ENCODE measurements at regions not wholly inside any gene's neighbourhood (a gene's known extent, or its start where the extent isn't known, plus 50 kb on each side); places are given as distances from the start of the nearest gene placed in this dataset.

- Histone ChIP-seq H4K20me1 (ENCODE audit: insufficient read depth, low read length) (no peaks in the 10 kb centered on the region), H3K27ac (ENCODE audit: insufficient read depth, low read length) (no peak overlapping the region), H3K9ac (ENCODE audit: low read depth, low read length) (no peak overlapping the region), H2BK20ac (ENCODE audit: low read depth, low read length) (no peak overlapping the region), H3K23ac (ENCODE audit: low read depth, low read length) (no peak overlapping the region), H2AK5ac (ENCODE audit: low read depth, low read length) (no peak overlapping the region), H3K36me3 (ENCODE audit: control insufficient read depth, insufficient read depth, low read length) (no peaks in the 10 kb centered on the region), H2BK15ac (ENCODE audit: low read depth, low read length) (no peak overlapping the region), H3K4me1 (ENCODE audit: control insufficient read depth, insufficient read depth, low read length) (no peaks in the 10 kb centered on the region), H4K5ac (ENCODE audit: low read depth, low read length) (no peak overlapping the region), H3K4ac (ENCODE audit: low read depth, low read length) (no peak overlapping the region), H3K4me3 (ENCODE audit: insufficient read depth, low read depth, low read length) (no peak overlapping the region), H3K14ac (replicated peaks; ENCODE audit: low read depth, low read length) (no peak overlapping the region), H3K4me2 (ENCODE audit: low read depth, low read length) (no peak overlapping the region), H4K91ac (ENCODE audit: insufficient read depth, low read depth, low read length) (no peak overlapping the region), H3K27me3 (ENCODE audit: control insufficient read depth, insufficient read depth, low read length) (no peaks in the 10 kb centered on the region; the same call in 1 of the 2 replicates), H3K79me1 (ENCODE audit: low read depth in 1 of 2, low read length in 2 of 2) (no peaks in the 10 kb centered on the region), H3K9me1 (ENCODE audit: insufficient read depth, low read length) (no peaks in the 10 kb centered on the region), H4K8ac (ENCODE audit: low read depth in 2 of 2, low read length in 2 of 2) (no peak overlapping the region), H3K9me3 (ENCODE audit: control insufficient read depth, insufficient read depth, low read length) (no peaks in the 10 kb centered on the region), H2BK5ac (ENCODE audit: low read depth, low read length, poor library complexity, severe bottlenecking) (no peak overlapping the region), H2AFZ (replicated peaks; ENCODE audit: low read length, poor library complexity) (no peak overlapping the region), H2BK120ac (ENCODE audit: low read depth, low read length) (no peak overlapping the region), H3K56ac (ENCODE audit: extremely low read depth, insufficient read depth, low read length) (no peak overlapping the region), H2AK9ac (replicated peaks; ENCODE audit: low read depth, low read length, poor library complexity) (no peak overlapping the region), H3K18ac (ENCODE audit: low read depth, low read length) (no peak overlapping the region)
- POLR2A ChIA-PET (ENCODE audit: unreplicated experiment) = no interaction called here
- dilution Hi-C loops (cut with HindIII; ENCODE audit: low sequenced_read_pairs, unreplicated experiment) (no loop called here), in situ Hi-C loops (cut with MboI; ENCODE audit: low sequenced_read_pairs) (no loop called here), intact Hi-C loops (cut with micrococcal nuclease) (loop anchor here (10.0 kb wide), 1 partner anchor 92 kb away; no protein-coding TSS in a partner anchor)
- ATAC-seq (ENCODE audit: low read depth) (no peak), DNase-seq (no peak)
- no TSS peak for BruUV-seq (replicated peaks)
- TF ChIP-seq RFX5 (IDR thresholded peaks at IDR 0.05; ENCODE audit: low read depth, low read length) (no peak), NFE2L2 (IDR thresholded peaks at IDR 0.05; ENCODE audit: low read depth, low read length) (no peak), ELK1 (IDR thresholded peaks at IDR 0.05; ENCODE audit: borderline replicate concordance, low read depth, low read length) (no peak), RCOR1 (IDR thresholded peaks at IDR 0.05; ENCODE audit: insufficient replicate concordance, low read length) (no peak), BHLHE40 (IDR thresholded peaks at IDR 0.05; ENCODE audit: low read depth, low read length) (no peak), USF2 (IDR thresholded peaks at IDR 0.05; ENCODE audit: low read depth, low read length) (no peak), CEBPB (IDR thresholded peaks at IDR 0.05; ENCODE audit: low read depth, low read length) (no peak), CHD1 (IDR thresholded peaks at IDR 0.05; ENCODE audit: low read depth, low read length) (no peak)
- WGBS, 2 experiments (ENCODE audit: extremely low coverage in 2 of 2, insufficient read length in 1 of 2) = no CpG with 5 or more reads among the region's 1 CpG
- CTCF ChIA-PET = no interaction called here
Measured at GRCh38 chr10:43006490-43006889, 70.4 kb upstream of the RET start.

Data from IMR-90 (cell line).